ENCODE measurements at regions not wholly inside any gene's neighbourhood (a gene's known extent, or its start where the extent isn't known, plus 50 kb on each side); places are given as distances from the start of the nearest gene placed in this dataset.

GRCh38 chr1:94607398-94607797, 65.8 kb upstream of the F3 start:
- TF ChIP-seq SPI1 (IDR thresholded peaks at IDR 0.05; ENCODE audit: borderline replicate concordance, low read depth): no peak
- TF ChIP-seq, protein P1, sequence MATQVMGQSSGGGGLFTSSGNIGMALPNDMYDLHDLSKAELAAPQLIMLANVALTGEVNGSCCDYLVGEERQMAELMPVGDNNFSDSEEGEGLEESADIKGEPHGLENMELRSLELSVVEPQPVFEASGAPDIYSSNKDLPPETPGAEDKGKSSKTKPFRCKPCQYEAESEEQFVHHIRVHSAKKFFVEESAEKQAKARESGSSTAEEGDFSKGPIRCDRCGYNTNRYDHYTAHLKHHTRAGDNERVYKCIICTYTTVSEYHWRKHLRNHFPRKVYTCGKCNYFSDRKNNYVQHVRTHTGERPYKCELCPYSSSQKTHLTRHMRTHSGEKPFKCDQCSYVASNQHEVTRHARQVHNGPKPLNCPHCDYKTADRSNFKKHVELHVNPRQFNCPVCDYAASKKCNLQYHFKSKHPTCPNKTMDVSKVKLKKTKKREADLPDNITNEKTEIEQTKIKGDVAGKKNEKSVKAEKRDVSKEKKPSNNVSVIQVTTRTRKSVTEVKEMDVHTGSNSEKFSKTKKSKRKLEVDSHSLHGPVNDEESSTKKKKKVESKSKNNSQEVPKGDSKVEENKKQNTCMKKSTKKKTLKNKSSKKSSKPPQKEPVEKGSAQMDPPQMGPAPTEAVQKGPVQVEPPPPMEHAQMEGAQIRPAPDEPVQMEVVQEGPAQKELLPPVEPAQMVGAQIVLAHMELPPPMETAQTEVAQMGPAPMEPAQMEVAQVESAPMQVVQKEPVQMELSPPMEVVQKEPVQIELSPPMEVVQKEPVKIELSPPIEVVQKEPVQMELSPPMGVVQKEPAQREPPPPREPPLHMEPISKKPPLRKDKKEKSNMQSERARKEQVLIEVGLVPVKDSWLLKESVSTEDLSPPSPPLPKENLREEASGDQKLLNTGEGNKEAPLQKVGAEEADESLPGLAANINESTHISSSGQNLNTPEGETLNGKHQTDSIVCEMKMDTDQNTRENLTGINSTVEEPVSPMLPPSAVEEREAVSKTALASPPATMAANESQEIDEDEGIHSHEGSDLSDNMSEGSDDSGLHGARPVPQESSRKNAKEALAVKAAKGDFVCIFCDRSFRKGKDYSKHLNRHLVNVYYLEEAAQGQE (IDR thresholded peaks at IDR 0.05; ENCODE audit: insufficient replicate concordance, low read depth): no peak
- TF ChIP-seq GABPA (IDR thresholded peaks at IDR 0.05; ENCODE audit: low read depth): no peak
- TF ChIP-seq, protein P2, sequence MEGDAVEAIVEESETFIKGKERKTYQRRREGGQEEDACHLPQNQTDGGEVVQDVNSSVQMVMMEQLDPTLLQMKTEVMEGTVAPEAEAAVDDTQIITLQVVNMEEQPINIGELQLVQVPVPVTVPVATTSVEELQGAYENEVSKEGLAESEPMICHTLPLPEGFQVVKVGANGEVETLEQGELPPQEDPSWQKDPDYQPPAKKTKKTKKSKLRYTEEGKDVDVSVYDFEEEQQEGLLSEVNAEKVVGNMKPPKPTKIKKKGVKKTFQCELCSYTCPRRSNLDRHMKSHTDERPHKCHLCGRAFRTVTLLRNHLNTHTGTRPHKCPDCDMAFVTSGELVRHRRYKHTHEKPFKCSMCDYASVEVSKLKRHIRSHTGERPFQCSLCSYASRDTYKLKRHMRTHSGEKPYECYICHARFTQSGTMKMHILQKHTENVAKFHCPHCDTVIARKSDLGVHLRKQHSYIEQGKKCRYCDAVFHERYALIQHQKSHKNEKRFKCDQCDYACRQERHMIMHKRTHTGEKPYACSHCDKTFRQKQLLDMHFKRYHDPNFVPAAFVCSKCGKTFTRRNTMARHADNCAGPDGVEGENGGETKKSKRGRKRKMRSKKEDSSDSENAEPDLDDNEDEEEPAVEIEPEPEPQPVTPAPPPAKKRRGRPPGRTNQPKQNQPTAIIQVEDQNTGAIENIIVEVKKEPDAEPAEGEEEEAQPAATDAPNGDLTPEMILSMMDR (IDR thresholded peaks at IDR 0.05; ENCODE audit: insufficient read depth, low read length): no peak
- TF ChIP-seq POLR2AphosphoS5 (IDR thresholded peaks at IDR 0.05; ENCODE audit: low read depth): no peak
- H3K27ac ChIP-seq (replicated peaks): no peak overlapping the region
- H3K27me3 ChIP-seq (ENCODE audit: insufficient read depth, poor library complexity, severe bottlenecking): no peaks in the 10 kb centered on the region
- DNase-seq (ENCODE audit: low read depth in 1 of 2, low spot score in 1 of 2): no peak
- no peak overlapping the region for H3K4me3 ChIP-seq (replicated peaks; ENCODE audit: insufficient read depth, low read length)

DNA sequence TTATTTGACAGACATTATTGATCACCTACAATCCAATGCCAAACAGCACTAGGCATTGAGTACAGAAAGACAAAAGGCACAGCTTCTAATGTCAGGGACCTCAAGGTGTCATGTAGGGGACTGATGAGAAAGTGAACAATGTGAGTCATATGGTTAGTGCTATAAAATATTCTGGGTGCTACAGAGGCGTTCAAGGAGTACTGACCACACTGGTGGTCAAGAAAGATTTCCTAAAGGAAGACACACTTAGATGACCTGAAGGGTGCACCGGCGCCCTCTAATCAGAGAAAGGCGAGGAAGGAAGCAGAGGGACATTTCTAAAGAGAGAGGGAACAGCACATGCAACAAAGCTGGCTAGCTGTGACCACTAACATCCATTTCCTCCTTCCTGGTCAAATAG, 64.9 kb upstream of the F3 start:
- Histone ChIP-seq H3K27ac (replicated peaks) (no peak overlapping the region), H3K27me3 (ENCODE audit: insufficient read depth, poor library complexity, severe bottlenecking) (no peaks in the 10 kb centered on the region)

GRCh38 chr1:94603663-94604062, 62.1 kb upstream of the F3 start:
- TF ChIP-seq GABPA (IDR thresholded peaks at IDR 0.05; ENCODE audit: low read depth): no peak

More for the DNA sequence above, 64.9 kb upstream of the F3 start:
- TF ChIP-seq SPI1 (IDR thresholded peaks at IDR 0.05; ENCODE audit: borderline replicate concordance, low read depth): peak; percentile 2; the same call in 1 of the 2 replicates
- TF ChIP-seq, protein P2 (IDR thresholded peaks at IDR 0.05; ENCODE audit: insufficient read depth, low read length): no peak
- H3K4me3 ChIP-seq (replicated peaks; ENCODE audit: insufficient read depth, low read length): no peak overlapping the region
- DNase-seq (ENCODE audit: low read depth in 1 of 2, low spot score in 1 of 2): peak in 1 of 2 experiments; percentile 23

GRCh38 chr1:94602802-94603625, 61.5 kb upstream of the F3 start:
- DNase-seq (ENCODE audit: low read depth in 1 of 2, low spot score in 1 of 2): peak; percentile 66 to 81
- TF ChIP-seq SPI1 (IDR thresholded peaks at IDR 0.05; ENCODE audit: borderline replicate concordance, low read depth): 0 out of 2 replicates have a peak, but pooled peaks have one; percentile 6
- TF ChIP-seq, protein P1 (IDR thresholded peaks at IDR 0.05; ENCODE audit: insufficient replicate concordance, low read depth): no peak
- no peak overlapping the region for H3K4me3 ChIP-seq (replicated peaks; ENCODE audit: insufficient read depth, low read length)

More at GRCh38 chr1:94603663-94604062, 62.1 kb upstream of the F3 start:
- no peaks in the 10 kb centered on the region for H3K27me3 ChIP-seq (ENCODE audit: insufficient read depth, poor library complexity, severe bottlenecking)
- no peak for DNase-seq (ENCODE audit: low read depth in 1 of 2, low spot score in 1 of 2)
- H3K27ac ChIP-seq (replicated peaks): no peak overlapping the region
- H3K4me3 ChIP-seq (replicated peaks; ENCODE audit: insufficient read depth, low read length): no peak overlapping the region

GRCh38 chr1:94602316-94602715, 60.8 kb upstream of the F3 start:
- peak; percentile 95 to 99 for DNase-seq (ENCODE audit: low read depth in 1 of 2, low spot score in 1 of 2)
- Histone ChIP-seq H3K27me3 (ENCODE audit: insufficient read depth, poor library complexity, severe bottlenecking) (no peaks in the 10 kb centered on the region), H3K27ac (replicated peaks) (peak overlapping the region; percentile 53), H3K4me3 (replicated peaks; ENCODE audit: insufficient read depth, low read length) (no peak overlapping the region)
- no peak for TF ChIP-seq SPI1 (IDR thresholded peaks at IDR 0.05; ENCODE audit: borderline replicate concordance, low read depth)
- TF ChIP-seq, protein P1 (IDR thresholded peaks at IDR 0.05; ENCODE audit: insufficient replicate concordance, low read depth): peak; percentile 59
- TF ChIP-seq POLR2AphosphoS5 (IDR thresholded peaks at IDR 0.05; ENCODE audit: low read depth): peak; percentile 100
- TF ChIP-seq, protein P2 (IDR thresholded peaks at IDR 0.05; ENCODE audit: insufficient read depth, low read length): no peak
- TF ChIP-seq GABPA (IDR thresholded peaks at IDR 0.05; ENCODE audit: low read depth): peak; percentile 60

More at GRCh38 chr1:94602802-94603625, 61.5 kb upstream of the F3 start:
- H3K27me3 ChIP-seq (ENCODE audit: insufficient read depth, poor library complexity, severe bottlenecking): no peaks in the 10 kb centered on the region
- peak overlapping the region; percentile 53 for H3K27ac ChIP-seq (replicated peaks)
